ENCODE measurements at regions not wholly inside any gene's neighbourhood (a gene's known extent, or its start where the extent isn't known, plus 50 kb on each side); places are given as distances from the start of the nearest gene placed in this dataset.
"Not testable (repeated sequence)": the region's sequence is repeated elsewhere in the genome, so short reads cannot be mapped to it uniquely, and the experiment has no call there.

DNA sequence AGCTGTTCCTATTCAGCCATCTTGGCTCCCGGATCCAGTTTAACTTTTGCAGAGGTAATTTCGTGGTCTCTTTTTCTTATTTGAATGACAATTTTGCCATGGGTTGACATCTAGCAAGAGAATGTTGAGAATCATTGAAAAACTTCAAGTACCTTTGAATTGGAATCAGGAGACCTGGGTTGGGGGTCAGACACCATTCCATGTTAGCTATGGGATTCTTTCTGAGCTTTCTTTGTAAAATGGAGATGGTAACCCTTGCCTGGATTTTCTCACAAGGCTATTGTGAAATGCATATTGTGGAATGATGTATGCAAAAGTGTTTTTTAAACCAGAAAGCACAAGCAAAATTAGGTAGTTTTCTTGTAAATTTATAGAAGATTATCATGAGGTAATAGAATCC, 79.1 kb upstream of the HAND2 start:
- Mint-ChIP-seq H3K27ac (no peak overlapping the region), H3K36me3 (no peaks in the 10 kb centered on the region), H3K4me1 (no peaks in the 10 kb centered on the region), H3K4me3 (no peak overlapping the region), H3K27me3 (no peaks in the 10 kb centered on the region), H3K9me3 (peaks cover 0 to 17% (median 2%) of the 10 kb centered on the region in 7 donors)
- no peak overlapping the region for H3K27ac ChIP-seq (ENCODE audit: insufficient read depth, low read length, poor library complexity, severe bottlenecking)
- H3K4me3 ChIP-seq (ENCODE audit: low read depth, low read length), result no peak overlapping the region
- no peak for DNase-seq
- no peaks in the 10 kb centered on the region for H3K9me3 ChIP-seq (ENCODE audit: control insufficient read depth in 2 of 2, low read length in 2 of 2)
- H3K36me3 ChIP-seq (ENCODE audit: control insufficient read depth, insufficient read depth, low read length), result no peaks in the 10 kb centered on the region
- no peak for ATAC-seq (ENCODE audit: low read depth in 2 of 2)
- no peaks in the 10 kb centered on the region for H3K27me3 ChIP-seq (ENCODE audit: control insufficient read depth, insufficient read depth, low read length)
- H3K4me1 ChIP-seq (ENCODE audit: control insufficient read depth, insufficient read depth, low read length, poor library complexity, severe bottlenecking), result no peaks in the 10 kb centered on the region

DNA sequence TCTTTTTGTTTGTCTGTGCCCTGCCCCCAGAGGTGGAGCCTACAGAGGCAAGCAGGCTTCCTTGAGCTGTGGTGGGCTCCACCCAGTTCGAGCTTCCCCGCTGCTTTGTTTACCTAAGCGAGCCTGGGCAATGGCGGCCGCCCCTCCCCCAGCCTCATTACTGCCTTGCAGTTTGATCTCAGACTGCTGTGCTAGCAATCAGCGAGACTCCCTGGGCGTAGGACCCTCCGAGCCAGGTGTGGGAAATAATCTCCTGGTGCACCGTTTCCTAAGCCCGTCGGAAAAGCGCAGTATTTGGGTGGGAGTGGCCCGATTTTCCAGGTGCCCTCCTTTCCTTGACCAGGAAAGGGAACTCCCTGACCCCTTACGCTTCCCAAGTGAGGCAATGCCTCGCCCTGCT, 78.6 kb upstream of the HAND2 start:
- H3K4me1 Mint-ChIP-seq; DNase-seq; H3K27me3 ChIP-seq (ENCODE audit: control insufficient read depth, insufficient read depth, low read length); H3K27ac Mint-ChIP-seq; H3K4me3 ChIP-seq (ENCODE audit: low read depth, low read length); H3K4me1 ChIP-seq (ENCODE audit: control insufficient read depth, insufficient read depth, low read length, poor library complexity, severe bottlenecking); ATAC-seq (ENCODE audit: low read depth in 2 of 2); H3K36me3 Mint-ChIP-seq; H3K36me3 ChIP-seq (ENCODE audit: control insufficient read depth, insufficient read depth, low read length); H3K9me3 ChIP-seq (ENCODE audit: control insufficient read depth in 2 of 2, low read length in 2 of 2); H3K27me3 Mint-ChIP-seq; H3K4me3 Mint-ChIP-seq; H3K27ac ChIP-seq (ENCODE audit: insufficient read depth, low read length, poor library complexity, severe bottlenecking): not testable (repeated sequence)
- H3K9me3 Mint-ChIP-seq, result peaks cover 0 to 15% (median 2%) of the 10 kb centered on the region in 7 donors

DNA sequence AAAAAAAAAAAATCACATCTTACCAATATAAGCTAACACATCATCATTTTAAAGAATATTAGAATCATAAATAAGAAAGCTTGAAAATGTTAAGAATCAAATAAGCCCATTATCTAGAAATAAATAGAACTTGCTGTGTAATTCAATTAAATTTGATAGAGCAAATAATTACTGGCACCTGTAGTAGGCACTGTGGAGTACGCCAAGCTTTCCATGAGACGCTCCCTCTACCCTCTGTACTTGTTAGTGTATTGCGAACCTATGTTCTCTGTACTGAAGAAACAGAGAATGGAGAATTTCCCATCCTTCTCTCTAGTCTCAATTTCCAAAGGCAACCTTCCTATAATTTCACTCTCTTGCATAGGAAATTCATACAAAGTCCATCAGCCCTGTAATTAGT, 61.7 kb upstream of the HAND2 start:
- H3K27me3 Mint-ChIP-seq, result no peaks in the 10 kb centered on the region
- H3K27me3 ChIP-seq (ENCODE audit: control insufficient read depth, insufficient read depth, low read length), result no peaks in the 10 kb centered on the region
- no peaks in the 10 kb centered on the region for H3K4me1 ChIP-seq (ENCODE audit: control insufficient read depth, insufficient read depth, low read length, poor library complexity, severe bottlenecking)
- ATAC-seq (ENCODE audit: low read depth in 2 of 2) (no peak), DNase-seq (no peak)
- no peak overlapping the region for H3K4me3 ChIP-seq (ENCODE audit: low read depth, low read length)
- no peak overlapping the region for H3K27ac Mint-ChIP-seq
- no peaks in the 10 kb centered on the region for H3K36me3 Mint-ChIP-seq
- H3K9me3 ChIP-seq (ENCODE audit: control insufficient read depth in 2 of 2, low read length in 2 of 2), result no peaks in the 10 kb centered on the region
- H3K36me3 ChIP-seq (ENCODE audit: control insufficient read depth, insufficient read depth, low read length), result no peaks in the 10 kb centered on the region
- no peaks in the 10 kb centered on the region for H3K4me1 Mint-ChIP-seq
- peaks cover 0 to 5% (median 0%) of the 10 kb centered on the region in 7 donors for H3K9me3 Mint-ChIP-seq
- no peak overlapping the region for H3K27ac ChIP-seq (ENCODE audit: insufficient read depth, low read length, poor library complexity, severe bottlenecking)
- H3K4me3 Mint-ChIP-seq, result no peak overlapping the region

DNA sequence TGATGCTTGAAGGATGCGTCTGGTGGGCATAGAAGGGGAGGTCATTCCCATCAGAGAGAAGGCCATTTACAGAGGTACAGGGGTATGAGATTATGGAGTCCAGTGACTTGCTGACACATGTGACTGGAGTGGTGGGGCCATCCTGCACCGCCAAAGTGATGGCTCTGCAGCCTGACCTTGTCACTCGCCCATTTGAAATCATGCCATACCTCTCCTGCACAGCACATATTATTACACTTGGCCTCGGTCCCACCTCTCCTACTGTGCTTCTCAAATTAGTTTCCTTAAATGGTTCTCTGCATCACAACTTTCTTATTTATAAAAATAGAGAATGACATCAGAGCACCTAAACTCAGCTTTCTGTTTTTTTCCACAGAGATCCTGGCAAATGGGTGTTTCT, 60.7 kb upstream of the HAND2 start:
- H3K36me3 ChIP-seq (ENCODE audit: control insufficient read depth, insufficient read depth, low read length), result no peaks in the 10 kb centered on the region
- no peaks in the 10 kb centered on the region for H3K4me1 ChIP-seq (ENCODE audit: control insufficient read depth, insufficient read depth, low read length, poor library complexity, severe bottlenecking)
- no peaks in the 10 kb centered on the region for H3K27me3 ChIP-seq (ENCODE audit: control insufficient read depth, insufficient read depth, low read length)
- H3K9me3 ChIP-seq (ENCODE audit: control insufficient read depth in 2 of 2, low read length in 2 of 2), result no peaks in the 10 kb centered on the region
- ATAC-seq (ENCODE audit: low read depth in 2 of 2) (no peak), DNase-seq (no peak)
- H3K36me3 Mint-ChIP-seq, result no peaks in the 10 kb centered on the region
- no peak overlapping the region for H3K4me3 ChIP-seq (ENCODE audit: low read depth, low read length)
- H3K27ac Mint-ChIP-seq, result no peak overlapping the region
- peaks cover 0 to 5% (median 0%) of the 10 kb centered on the region in 7 donors for H3K9me3 Mint-ChIP-seq
- H3K27me3 Mint-ChIP-seq, result no peaks in the 10 kb centered on the region
- H3K27ac ChIP-seq (ENCODE audit: insufficient read depth, low read length, poor library complexity, severe bottlenecking), result no peak overlapping the region
- H3K4me3 Mint-ChIP-seq, result no peak overlapping the region
- H3K4me1 Mint-ChIP-seq, result no peaks in the 10 kb centered on the region

DNA sequence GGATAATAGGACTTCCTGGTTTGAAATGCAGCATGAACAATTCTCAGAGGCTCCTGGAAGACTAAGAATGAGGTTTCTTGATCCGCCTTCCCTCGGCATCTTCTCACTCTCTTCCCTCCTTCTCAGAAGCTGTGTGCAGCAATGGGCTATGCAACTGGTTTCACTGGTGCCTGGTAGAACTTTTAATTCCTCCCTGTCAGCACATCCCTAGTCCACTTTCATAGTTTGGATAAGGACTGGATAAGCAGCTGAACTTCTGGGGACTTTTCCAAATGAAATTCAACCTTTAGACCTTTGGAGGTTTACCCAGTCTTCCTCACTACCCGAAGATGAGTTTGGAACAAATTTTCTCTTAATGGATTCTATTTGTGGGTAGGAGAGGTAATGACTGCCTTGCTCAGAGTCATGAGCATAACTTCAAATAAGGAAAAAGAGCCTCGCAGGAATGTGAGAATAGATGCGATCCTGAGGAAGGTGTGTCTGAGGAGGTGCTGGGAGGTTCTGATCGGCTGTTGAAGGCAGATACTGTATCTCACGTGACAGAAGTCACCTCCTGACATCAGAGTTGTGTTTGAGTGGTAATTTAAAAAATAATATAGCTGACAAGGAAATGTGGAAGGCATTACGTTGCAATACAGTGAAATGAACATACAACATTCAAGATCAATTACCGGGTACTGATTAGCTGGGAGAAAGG, 56.0 kb upstream of the HAND2 start:
- no peaks in the 10 kb centered on the region for H3K36me3 ChIP-seq (ENCODE audit: control insufficient read depth, insufficient read depth, low read length)
- H3K4me3 Mint-ChIP-seq, result no peak overlapping the region
- H3K27ac ChIP-seq (ENCODE audit: insufficient read depth, low read length, poor library complexity, severe bottlenecking), result no peak overlapping the region
- H3K36me3 Mint-ChIP-seq, result no peaks in the 10 kb centered on the region
- H3K27me3 Mint-ChIP-seq, result peaks cover 5% of the 10 kb centered on the region
- H3K9me3 Mint-ChIP-seq, result no peaks in the 10 kb centered on the region
- H3K27me3 ChIP-seq (ENCODE audit: control insufficient read depth, insufficient read depth, low read length), result no peaks in the 10 kb centered on the region
- H3K9me3 ChIP-seq (ENCODE audit: control insufficient read depth in 2 of 2, low read length in 2 of 2), result no peaks in the 10 kb centered on the region
- ATAC-seq (ENCODE audit: low read depth in 2 of 2), result no peak
- H3K4me1 ChIP-seq (ENCODE audit: control insufficient read depth, insufficient read depth, low read length, poor library complexity, severe bottlenecking), result no peaks in the 10 kb centered on the region
- DNase-seq, result no peak
- H3K4me1 Mint-ChIP-seq, result no peaks in the 10 kb centered on the region
- no peak overlapping the region for H3K27ac Mint-ChIP-seq
- H3K4me3 ChIP-seq (ENCODE audit: low read depth, low read length), result no peak overlapping the region

DNA sequence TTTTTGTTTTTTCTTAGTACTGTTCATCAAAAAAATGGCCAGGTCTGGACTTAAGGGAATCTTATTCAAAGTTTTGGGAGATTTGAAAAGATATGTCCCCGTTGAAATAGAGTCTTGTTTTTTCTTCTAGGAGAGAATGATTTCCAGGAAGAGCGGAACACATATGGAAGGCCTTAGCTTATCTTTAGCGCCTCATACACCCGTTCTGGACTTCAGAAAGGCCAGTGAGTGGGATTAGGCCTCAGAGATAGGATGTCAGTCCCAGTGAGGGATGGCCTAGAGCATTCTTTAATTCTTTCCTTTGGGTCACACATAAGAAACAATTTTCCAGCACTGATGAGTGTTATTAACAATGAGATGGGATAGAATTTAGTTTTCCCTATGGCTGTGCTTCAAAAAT, 54.5 kb upstream of the HAND2 start:
- no peak for DNase-seq
- H3K27me3 Mint-ChIP-seq, result peaks cover 7% of the 10 kb centered on the region
- no peak overlapping the region for H3K4me3 Mint-ChIP-seq

More for the DNA sequence above, 54.5 kb upstream of the HAND2 start:
- no peaks in the 10 kb centered on the region for H3K4me1 Mint-ChIP-seq
- ATAC-seq (ENCODE audit: low read depth in 2 of 2), result no peak
- H3K4me1 ChIP-seq (ENCODE audit: control insufficient read depth, insufficient read depth, low read length, poor library complexity, severe bottlenecking), result no peaks in the 10 kb centered on the region
- H3K27ac ChIP-seq (ENCODE audit: insufficient read depth, low read length, poor library complexity, severe bottlenecking), result no peak overlapping the region
- no peaks in the 10 kb centered on the region for H3K36me3 Mint-ChIP-seq
- H3K4me3 ChIP-seq (ENCODE audit: low read depth, low read length), result no peak overlapping the region
- H3K27me3 ChIP-seq (ENCODE audit: control insufficient read depth, insufficient read depth, low read length), result no peaks in the 10 kb centered on the region
- no peak overlapping the region for H3K27ac Mint-ChIP-seq
- no peaks in the 10 kb centered on the region for H3K9me3 Mint-ChIP-seq
- no peaks in the 10 kb centered on the region for H3K36me3 ChIP-seq (ENCODE audit: control insufficient read depth, insufficient read depth, low read length)
- no peaks in the 10 kb centered on the region for H3K9me3 ChIP-seq (ENCODE audit: control insufficient read depth in 2 of 2, low read length in 2 of 2)
